Endothelial cell of umbilical vein (primary cell): ENCODE measurements at regions not wholly inside any gene's neighbourhood (a gene's known extent, or its start where the extent isn't known, plus 50 kb on each side); places are given as distances from the start of the nearest gene placed in this dataset.

Experiments used
- BruUV-seq: library from RNA; stranded (reverse); fragments of 400-500 nt; replicated peaks from 2 replicates; lab custom pipeline; 2021; lab: Mats Ljungman, UMichigan
- CTCF ChIA-PET: fragments of 300-600, 350-600 bp; sonication (Branson Sonifier 250); formaldehyde crosslinking; loops from one replicate; lab custom pipeline; 2021; ENCODE audit warnings: antibody characterized with exemption, inconsistent platforms; lab: Charles Lee
- POLR2A ChIA-PET: fragments of 300-600, 350-600 bp; sonication (Branson Sonifier 250); formaldehyde crosslinking; loops from one replicate; lab custom pipeline; 2021; ENCODE audit warnings: antibody characterized with exemption, inconsistent platforms; lab: Charles Lee
- DNase-seq: peaks from one replicate; pipeline ENCODE4 v3.0.0-alpha.2; 2011; ENCODE audit warnings: low read depth, low spot score
- FAIRE-seq: peaks from 2 replicates; lab custom pipeline; 2011; peaks lifted over from hg19 to GRCh38; lab: Jason Lieb, UNC
- H2AFZ ChIP-seq: 2 replicates; pipeline ENCODE4 v1.6.0; 2012; ENCODE audit warnings: low read depth, low read length, control low read depth, inconsistent platforms
- H3K27ac ChIP-seq: 2 replicates; pipeline ENCODE4 v1.5.1; 2011; ENCODE audit warnings: low read depth, mild to moderate bottlenecking, control low read depth, low read length, moderate library complexity; ENCODE audit not compliant: insufficient read depth
- H3K27me3 ChIP-seq, 2 experiments: 2 replicates each; pipeline versions ENCODE4 v1.6.0 to v1.6.1; 2011; ENCODE audit warnings: low read length in 2 of 2, mixed read lengths in 1 of 2; ENCODE audit not compliant: control insufficient read depth in 2 of 2, insufficient read depth in 2 of 2
- H3K36me3 ChIP-seq, 2 experiments: 2 replicates in 1 of 2; 3 replicates in 1 of 2; pipeline ENCODE4 v1.5.1; 2011; ENCODE audit warnings: low read length in 2 of 2, mild to moderate bottlenecking in 1 of 2, moderate library complexity in 1 of 2; ENCODE audit not compliant: control insufficient read depth in 2 of 2, insufficient read depth in 2 of 2; ENCODE audit errors: extremely low read depth in 1 of 2
- H3K4me1 ChIP-seq: 3 replicates; pipeline ENCODE4 v1.5.1; 2011; ENCODE audit warnings: mild to moderate bottlenecking, low read length; ENCODE audit not compliant: control insufficient read depth, insufficient read depth; ENCODE audit errors: extremely low read depth
- H3K4me2 ChIP-seq: 2 replicates; pipeline ENCODE4 v1.6.1; 2011; ENCODE audit warnings: low read length, control low read depth, mixed read lengths; ENCODE audit not compliant: insufficient read depth
- H3K4me3 ChIP-seq, 3 experiments: fragments of 200-600 bp in 1 of 3; sonication (generic), shearing (Covaris generic) in 1 of 3; replicated peaks in 1 of 3; 2 replicates each; pipeline ENCODE4 v1.5.1; 2011 to 2016; ENCODE audit warnings: control low read depth in 3 of 3, low read length in 3 of 3, mild to moderate bottlenecking in 2 of 3, inconsistent platforms in 1 of 3, low read depth in 1 of 3, moderate library complexity in 1 of 3; ENCODE audit not compliant: insufficient read depth in 1 of 3
- H3K79me2 ChIP-seq: 2 replicates; pipeline ENCODE4 v1.6.0; 2012; ENCODE audit warnings: low read length, inconsistent platforms; ENCODE audit not compliant: control insufficient read depth, insufficient read depth
- H3K9ac ChIP-seq: replicated peaks from 2 replicates; pipeline ENCODE3; 2011; ENCODE audit warnings: low read length, control low read depth; ENCODE audit not compliant: insufficient read depth; ENCODE audit errors: extremely low read depth
- H3K9me1 ChIP-seq: replicated peaks from 3 replicates; pipeline ENCODE4 v1.6.0; 2011; ENCODE audit warnings: mild to moderate bottlenecking, low read length; ENCODE audit not compliant: control insufficient read depth, insufficient read depth; ENCODE audit errors: extremely low read depth
- H3K9me3 ChIP-seq: replicated peaks from 2 replicates; pipeline ENCODE4 v1.5.1; 2012; ENCODE audit warnings: low read length, inconsistent platforms; ENCODE audit not compliant: control insufficient read depth, insufficient read depth
- H4K20me1 ChIP-seq: replicated peaks from 2 replicates; pipeline ENCODE3; 2011; ENCODE audit warnings: mild to moderate bottlenecking, low read length; ENCODE audit not compliant: control insufficient read depth, insufficient read depth; ENCODE audit errors: extremely low read depth
- CTCF ChIP-seq, 2 donors: IDR thresholded peaks; 1 replicate in 1 of 2; 2 replicates in 1 of 2; pipeline ENCODE4 v1.5.1; 2011; ENCODE audit warnings: low read length in 2 of 2, mild to moderate bottlenecking in 2 of 2, moderate library complexity in 2 of 2, control low read depth in 1 of 2, inconsistent platforms in 1 of 2, low read depth in 1 of 2; ENCODE audit not compliant: insufficient read depth in 1 of 2; ENCODE audit errors: extremely low read depth in 1 of 2
- EZH2 ChIP-seq: IDR thresholded peaks from 2 replicates; pipeline ENCODE4 v1.6.1; 2012; ENCODE audit warnings: borderline replicate concordance, low read depth, mild to moderate bottlenecking, moderate library complexity, low read length, inconsistent platforms; ENCODE audit not compliant: severe bottlenecking
- FOS ChIP-seq: IDR thresholded peaks from 2 replicates; pipeline ENCODE4 v1.6.1; 2011; ENCODE audit warnings: mild to moderate bottlenecking, low read length, moderate library complexity, borderline replicate concordance; ENCODE audit not compliant: insufficient read depth
- GATA2 ChIP-seq: IDR thresholded peaks from 2 replicates; pipeline ENCODE4 v1.7.0; 2011; ENCODE audit warnings: low read depth, mild to moderate bottlenecking, moderate library complexity, mixed read lengths, low read length; ENCODE audit not compliant: insufficient read length, insufficient read depth
- JUN ChIP-seq: IDR thresholded peaks from 2 replicates; pipeline ENCODE4 v1.6.1; 2011; ENCODE audit warnings: borderline replicate concordance, low read depth; ENCODE audit not compliant: insufficient read length, insufficient read depth
- MAX ChIP-seq: IDR thresholded peaks from 2 replicates; pipeline ENCODE4 v1.6.1; 2011; ENCODE audit not compliant: insufficient read depth, insufficient read length
- MYC ChIP-seq: IDR thresholded peaks from one replicate; pipeline ENCODE4 v1.6.1; 2011; ENCODE audit warnings: mild to moderate bottlenecking, low read depth, low read length
- POLR2A ChIP-seq: IDR thresholded peaks from 2 replicates; pipeline ENCODE4 v1.6.1; 2012; ENCODE audit warnings: low read depth, mild to moderate bottlenecking, control low read depth, low read length
- POLR2AphosphoS5 ChIP-seq: IDR thresholded peaks from 2 replicates; pipeline ENCODE4 v1.6.1; 2012; ENCODE audit warnings: low read depth, mild to moderate bottlenecking, control low read depth, low read length, moderate library complexity; ENCODE audit not compliant: insufficient read depth
- dilution Hi-C: fragments of 300-500 bp; cut with MboI; formaldehyde crosslinking; loops from one replicate; pipeline ENCODE4 v1.15.0; 2019; ENCODE audit warnings: low sequenced_read_pairs; ENCODE audit not compliant: extremely low pct_ligation_motif_present
- intact Hi-C: fragments of 100-400 bp; cut with micrococcal nuclease; formaldehyde crosslinking; loops from one replicate; pipeline ENCODE4 v1.10.0; 2022

GRCh38 chr12:108446766-108447165, 68.3 kb upstream of the FICD start:
- no peak overlapping the region for H3K9ac ChIP-seq
- no peaks in the 10 kb centered on the region for H3K9me3 ChIP-seq
- no peak overlapping the region for H3K4me3 ChIP-seq
- dilution Hi-C loops (no loop called here), intact Hi-C loops (no loop called here)
- no peaks in the 10 kb centered on the region for H3K79me2 ChIP-seq
- no peak overlapping the region for H3K27ac ChIP-seq
- CTCF ChIA-PET, result interaction anchor here (0.8 to 2.9 kb wide), 3 partner anchors 11 to 48 kb away, joined by 3 to 10 read pairs (median 3); no protein-coding TSS in a partner anchor
- no peaks in the 10 kb centered on the region for H3K36me3 ChIP-seq
- H4K20me1 ChIP-seq, result no peaks in the 10 kb centered on the region
- no peaks in the 10 kb centered on the region for H3K27me3 ChIP-seq
- FAIRE-seq, result no peak
- H3K4me2 ChIP-seq, result no peak overlapping the region
- no peak overlapping the region for H2AFZ ChIP-seq
- no peak for TF ChIP-seq MYC
- no peak for TF ChIP-seq FOS
- no peak for TF ChIP-seq CTCF (IDR thresholded peaks at IDR 0.05; ENCODE audit: extremely low read depth in 1 of 2, insufficient read depth in 1 of 2, low read depth in 1 of 2, low read length in 2 of 2)
- no peak for TF ChIP-seq EZH2
- no peaks in the 10 kb centered on the region for H3K9me1 ChIP-seq
- peaks cover 3% of the 10 kb centered on the region for H3K4me1 ChIP-seq
- no TSS peak for BruUV-seq
- POLR2A ChIA-PET, result no interaction called here
- no peak for DNase-seq

GRCh38 chr12:108442910-108443309, 72.2 kb upstream of the FICD start:
- intact Hi-C loops (no loop called here), dilution Hi-C loops (no loop called here)
- Histone ChIP-seq H3K27me3 (no peaks in the 10 kb centered on the region), H3K4me2 (no peak overlapping the region), H3K36me3 (no peaks in the 10 kb centered on the region), H3K4me3 (no peak overlapping the region), H3K9ac (no peak overlapping the region), H2AFZ (no peak overlapping the region), H3K27ac (no peak overlapping the region), H3K9me1 (no peaks in the 10 kb centered on the region), H3K4me1 (peaks cover 3% of the 10 kb centered on the region), H3K9me3 (no peaks in the 10 kb centered on the region), H3K79me2 (no peaks in the 10 kb centered on the region), H4K20me1 (no peaks in the 10 kb centered on the region)
- DNase-seq (no peak), FAIRE-seq (no peak)
- BruUV-seq, result no TSS peak
- POLR2A ChIA-PET, result no interaction called here
- no peak for TF ChIP-seq MYC
- TF ChIP-seq GATA2, result no peak
- no peak for TF ChIP-seq CTCF (IDR thresholded peaks at IDR 0.05; ENCODE audit: extremely low read depth in 1 of 2, insufficient read depth in 1 of 2, low read depth in 1 of 2, low read length in 2 of 2)
- TF ChIP-seq POLR2AphosphoS5, result no peak
- no peak for TF ChIP-seq POLR2A
- no peak for TF ChIP-seq EZH2
- TF ChIP-seq JUN, result no peak
- TF ChIP-seq MAX, result no peak
- no peak for TF ChIP-seq FOS
- CTCF ChIA-PET, result no interaction called here
